ENCODE measurements at regions not wholly inside any gene's neighbourhood (a gene's known extent, or its start where the extent isn't known, plus 50 kb on each side); places are given as distances from the start of the nearest gene placed in this dataset.

- TF ChIP-seq, protein P1, sequence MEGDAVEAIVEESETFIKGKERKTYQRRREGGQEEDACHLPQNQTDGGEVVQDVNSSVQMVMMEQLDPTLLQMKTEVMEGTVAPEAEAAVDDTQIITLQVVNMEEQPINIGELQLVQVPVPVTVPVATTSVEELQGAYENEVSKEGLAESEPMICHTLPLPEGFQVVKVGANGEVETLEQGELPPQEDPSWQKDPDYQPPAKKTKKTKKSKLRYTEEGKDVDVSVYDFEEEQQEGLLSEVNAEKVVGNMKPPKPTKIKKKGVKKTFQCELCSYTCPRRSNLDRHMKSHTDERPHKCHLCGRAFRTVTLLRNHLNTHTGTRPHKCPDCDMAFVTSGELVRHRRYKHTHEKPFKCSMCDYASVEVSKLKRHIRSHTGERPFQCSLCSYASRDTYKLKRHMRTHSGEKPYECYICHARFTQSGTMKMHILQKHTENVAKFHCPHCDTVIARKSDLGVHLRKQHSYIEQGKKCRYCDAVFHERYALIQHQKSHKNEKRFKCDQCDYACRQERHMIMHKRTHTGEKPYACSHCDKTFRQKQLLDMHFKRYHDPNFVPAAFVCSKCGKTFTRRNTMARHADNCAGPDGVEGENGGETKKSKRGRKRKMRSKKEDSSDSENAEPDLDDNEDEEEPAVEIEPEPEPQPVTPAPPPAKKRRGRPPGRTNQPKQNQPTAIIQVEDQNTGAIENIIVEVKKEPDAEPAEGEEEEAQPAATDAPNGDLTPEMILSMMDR (IDR thresholded peaks at IDR 0.05): no peak
- no peak for TF ChIP-seq POLR2A (IDR thresholded peaks at IDR 0.05)
Measured at GRCh38 chr11:112599265-112599664, 338.6 kb upstream of the PLET1 start.
